ENCODE measurements at regions not wholly inside any gene's neighbourhood (a gene's known extent, or its start where the extent isn't known, plus 50 kb on each side); places are given as distances from the start of the nearest gene placed in this dataset.
"Not testable (repeated sequence)": the region's sequence is repeated elsewhere in the genome, so short reads cannot be mapped to it uniquely, and the experiment has no call there.

- no peak for DNase-seq
- intact Hi-C loops (cut with DNase I), result no loop called here
Measured at GRCh38 chr18:2143636-2144035, 427.7 kb downstream of the METTL4 start.

GRCh38 chr18:2144811-2145210, 426.5 kb downstream of the METTL4 start:
- intact Hi-C loops (cut with DNase I), result no loop called here
- no peak for DNase-seq

GRCh38 chr18:2146092-2146491, 425.2 kb downstream of the METTL4 start:
- intact Hi-C loops (cut with DNase I), result no loop called here
- DNase-seq, result no peak

GRCh38 chr18:2146754-2147153, 424.6 kb downstream of the METTL4 start:
- intact Hi-C loops (cut with DNase I), result no loop called here
- DNase-seq, result no peak

- intact Hi-C loops (cut with DNase I), result no loop called here
- no peak for DNase-seq
Measured at GRCh38 chr18:2147476-2148230, 423.7 kb downstream of the METTL4 start.

GRCh38 chr18:2148823-2149222, 422.5 kb downstream of the METTL4 start:
- no peak for DNase-seq
- intact Hi-C loops (cut with DNase I), result no loop called here

GRCh38 chr18:2150566-2150965, 420.7 kb downstream of the METTL4 start:
- intact Hi-C loops (cut with DNase I), result no loop called here
- DNase-seq, result no peak

GRCh38 chr18:2154278-2154677, 417.0 kb downstream of the METTL4 start:
- intact Hi-C loops (cut with DNase I), result no loop called here
- no peak for DNase-seq

GRCh38 chr18:2164644-2165550, 406.4 kb downstream of the METTL4 start:
- intact Hi-C loops (cut with DNase I), result no loop called here
- no peak for DNase-seq

- intact Hi-C loops (cut with DNase I); DNase-seq: not testable (repeated sequence)
Measured at GRCh38 chr18:2166876-2167275, 404.4 kb downstream of the METTL4 start.

GRCh38 chr18:2168022-2168421, 403.3 kb downstream of the METTL4 start:
- intact Hi-C loops (cut with DNase I), result no loop called here
- no peak for DNase-seq

GRCh38 chr18:2169656-2170055, 401.6 kb downstream of the METTL4 start:
- intact Hi-C loops (cut with DNase I), result no loop called here
- DNase-seq, result no peak

- intact Hi-C loops (cut with DNase I), result no loop called here
- no peak for DNase-seq
Measured at GRCh38 chr18:2171840-2172625, 399.3 kb downstream of the METTL4 start.

GRCh38 chr18:2172881-2173280, 398.4 kb downstream of the METTL4 start:
- intact Hi-C loops (cut with DNase I), result no loop called here
- no peak for DNase-seq

GRCh38 chr18:2173486-2173885, 397.8 kb downstream of the METTL4 start:
- DNase-seq, result no peak
- intact Hi-C loops (cut with DNase I), result no loop called here

- intact Hi-C loops (cut with DNase I), result no loop called here
- no peak for DNase-seq
Measured at GRCh38 chr18:2178036-2178435, 393.3 kb downstream of the METTL4 start.

- intact Hi-C loops (cut with DNase I), result no loop called here
- no peak for DNase-seq
Measured at GRCh38 chr18:2179498-2180183, 391.7 kb downstream of the METTL4 start.

- no peak for DNase-seq
- intact Hi-C loops (cut with DNase I), result no loop called here
Measured at GRCh38 chr18:2180586-2180985, 390.7 kb downstream of the METTL4 start.

- intact Hi-C loops (cut with DNase I), result no loop called here
- no peak for DNase-seq
Measured at GRCh38 chr18:2183432-2183831, 387.9 kb downstream of the METTL4 start.

Measured in head of caudate nucleus (tissue), 42 donors.